ENCODE measurements at regions not wholly inside any gene's neighbourhood (a gene's known extent, or its start where the extent isn't known, plus 50 kb on each side); places are given as distances from the start of the nearest gene placed in this dataset.
A peak's percentile ranks its signal among the peaks of the same experiment; 100 is the strongest.
"Not testable (repeated sequence)": the region's sequence is repeated elsewhere in the genome, so short reads cannot be mapped to it uniquely, and the experiment has no call there.

DNA sequence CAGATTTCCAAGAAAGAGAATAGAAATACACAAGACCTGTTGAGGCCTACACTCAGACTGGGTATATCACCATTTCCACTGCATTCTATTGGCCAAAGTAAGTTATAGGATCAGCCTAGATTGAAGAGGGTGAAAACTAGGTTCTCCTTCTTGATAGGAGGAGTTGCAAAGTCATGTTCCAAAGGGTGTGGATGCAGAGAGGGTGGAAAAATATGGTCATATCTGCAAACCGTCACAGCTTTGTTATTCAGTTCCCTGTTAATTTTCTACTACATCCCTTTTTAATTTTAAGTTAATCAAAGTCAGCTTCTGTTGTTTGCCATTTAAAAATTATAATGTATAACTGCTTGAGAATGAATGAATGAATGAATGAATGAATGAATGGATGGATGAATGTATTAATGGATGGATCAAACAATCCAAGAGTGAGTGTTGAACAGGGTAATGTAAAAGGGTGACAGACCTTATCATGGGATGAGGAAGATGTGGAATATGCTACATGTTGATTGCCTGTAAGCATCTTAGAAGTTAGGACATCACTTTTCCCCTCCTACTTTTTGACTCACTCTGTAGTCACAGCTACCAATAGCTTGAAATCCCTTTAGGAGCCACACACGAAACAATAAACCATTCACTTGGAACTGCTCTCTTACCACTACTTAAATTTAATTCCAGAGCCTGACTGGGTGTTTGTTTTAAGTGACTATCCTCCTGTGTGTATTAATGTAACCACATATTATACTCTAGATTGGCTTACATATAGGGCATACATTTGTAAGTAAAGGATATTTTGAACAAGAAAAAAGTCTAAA is 121.5 kb downstream of the CCDC34 start:
- DNase-seq, result no peak

DNA sequence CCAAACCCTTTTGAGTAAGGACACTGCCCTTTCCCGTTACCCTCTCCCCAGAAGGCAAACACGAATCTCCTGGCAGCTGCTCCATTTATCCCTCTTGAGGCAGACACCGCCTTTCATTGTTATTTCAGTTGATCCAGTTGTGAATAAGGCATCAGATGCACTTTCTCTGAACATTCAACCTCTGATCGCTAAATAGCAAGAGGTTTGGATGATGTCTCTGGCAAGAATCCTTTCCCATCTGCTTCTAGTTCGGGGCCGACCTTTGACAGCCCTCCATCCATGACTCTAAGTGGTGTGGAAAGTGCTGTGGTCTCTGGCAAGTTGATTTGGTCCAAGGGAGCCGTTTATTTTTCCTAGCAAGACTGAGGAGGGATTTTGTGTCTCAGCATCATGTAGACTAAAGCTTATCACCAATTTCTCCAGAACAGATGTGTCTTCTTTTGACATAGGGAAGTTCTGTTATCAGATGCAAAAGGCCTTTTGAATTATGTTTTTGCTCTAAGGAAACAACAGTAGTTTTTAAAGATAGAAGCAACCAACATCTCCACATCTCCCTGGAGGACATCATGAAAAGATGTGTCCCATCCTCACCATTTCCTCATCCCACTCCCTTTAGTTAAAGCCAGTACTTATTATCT is 123.6 kb downstream of the CCDC34 start:
- no peak for DNase-seq

DNA sequence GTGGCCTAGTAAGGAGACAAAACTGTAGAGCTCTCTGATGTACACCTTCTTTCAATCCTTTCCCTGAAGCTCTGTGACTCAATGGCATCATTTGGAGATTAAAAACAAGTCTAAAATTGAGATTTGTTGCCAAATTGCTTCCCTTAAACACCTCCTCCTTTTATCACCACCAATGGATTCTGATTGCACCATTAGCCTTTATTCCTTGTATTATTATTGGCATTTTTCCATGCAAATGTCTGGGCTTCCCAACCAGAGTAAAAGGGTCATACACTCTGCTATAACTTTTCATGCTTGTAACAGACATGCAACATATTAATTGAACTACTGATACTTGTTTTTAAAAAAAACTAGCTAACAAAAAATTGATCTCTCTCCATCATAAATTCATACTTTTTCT is 124.2 kb downstream of the CCDC34 start:
- DNase-seq, result no peak

DNA sequence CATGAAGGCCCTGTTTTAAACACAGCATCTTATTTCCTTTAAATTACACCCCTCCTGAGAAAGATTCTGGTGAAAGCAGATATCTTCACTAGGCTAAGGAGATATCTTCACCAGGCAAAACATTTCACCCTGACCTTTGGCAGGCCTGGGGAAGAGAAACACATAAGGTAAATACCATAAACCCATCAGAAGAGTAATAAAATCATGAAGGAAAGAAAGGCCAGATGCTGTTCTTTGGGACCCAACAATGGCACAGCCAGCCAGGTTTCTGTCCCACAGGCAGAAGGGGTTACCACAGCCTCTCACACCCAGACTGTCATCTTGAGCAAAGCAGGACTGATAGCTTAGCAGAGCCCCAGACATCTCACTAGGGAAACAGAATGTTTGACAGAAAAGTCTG is 125.4 kb downstream of the CCDC34 start:
- peak; percentile 20 for DNase-seq

- no peak for DNase-seq
Measured at GRCh38 chr11:27234961-27235360, 128.1 kb downstream of the CCDC34 start.

DNA sequence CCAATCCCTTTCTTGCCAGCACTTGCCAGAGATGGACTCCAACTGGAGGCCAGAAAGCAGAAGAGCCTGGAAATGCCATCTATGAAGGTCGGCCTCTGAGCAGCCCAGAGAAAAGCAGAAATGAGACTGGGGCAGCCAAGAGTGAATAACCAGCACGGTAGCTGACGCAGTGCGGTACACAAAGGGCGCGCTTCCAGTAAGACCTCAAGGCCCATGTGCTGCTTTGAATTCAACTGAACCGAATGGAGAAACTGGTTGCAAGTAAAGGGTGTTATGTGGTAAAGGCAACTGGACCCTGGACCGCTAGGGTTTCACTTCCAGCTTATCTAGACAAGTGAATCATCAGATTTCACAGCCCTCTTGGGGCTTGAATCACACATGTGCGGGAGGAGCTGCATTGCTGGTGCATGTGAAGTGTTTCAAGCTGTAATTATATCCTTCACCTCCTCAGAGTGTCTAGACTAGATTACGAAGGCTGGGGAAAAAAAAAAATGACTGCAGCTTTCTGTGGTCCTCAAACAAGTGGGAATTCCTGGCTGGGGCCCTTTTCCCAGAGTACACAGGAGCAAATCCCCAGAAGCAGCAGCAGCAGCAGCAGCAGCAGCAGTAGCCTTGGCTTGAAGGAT is 128.9 kb downstream of the CCDC34 start:
- DNase-seq, result peak; percentile 75

GRCh38 chr11:27233654-27234042 is 129.4 kb downstream of the CCDC34 start:
- no peak for DNase-seq

DNA sequence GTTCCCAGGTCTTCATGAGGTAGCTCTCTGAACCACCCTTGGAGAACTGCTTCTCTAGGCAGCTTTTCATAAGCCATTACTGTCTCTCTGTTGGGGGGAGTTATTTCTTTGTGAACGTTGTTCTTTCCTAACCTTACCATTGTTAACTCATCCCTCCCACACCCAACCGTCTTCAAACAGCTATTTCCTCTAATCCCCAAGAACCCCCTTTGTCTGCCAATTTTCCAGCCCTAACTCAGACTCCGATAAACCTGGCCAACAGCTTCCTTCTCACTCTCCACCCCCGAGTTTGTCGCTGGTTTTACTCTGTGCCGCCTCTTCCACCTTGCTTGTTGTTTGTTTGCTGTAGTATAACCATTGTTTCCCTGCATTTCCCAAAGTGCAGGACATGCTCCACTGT is 131.5 kb downstream of the CCDC34 start:
- DNase-seq, result no peak

GRCh38 chr11:27230192-27230572 is 132.8 kb downstream of the CCDC34 start:
- DNase-seq, result no peak

DNA sequence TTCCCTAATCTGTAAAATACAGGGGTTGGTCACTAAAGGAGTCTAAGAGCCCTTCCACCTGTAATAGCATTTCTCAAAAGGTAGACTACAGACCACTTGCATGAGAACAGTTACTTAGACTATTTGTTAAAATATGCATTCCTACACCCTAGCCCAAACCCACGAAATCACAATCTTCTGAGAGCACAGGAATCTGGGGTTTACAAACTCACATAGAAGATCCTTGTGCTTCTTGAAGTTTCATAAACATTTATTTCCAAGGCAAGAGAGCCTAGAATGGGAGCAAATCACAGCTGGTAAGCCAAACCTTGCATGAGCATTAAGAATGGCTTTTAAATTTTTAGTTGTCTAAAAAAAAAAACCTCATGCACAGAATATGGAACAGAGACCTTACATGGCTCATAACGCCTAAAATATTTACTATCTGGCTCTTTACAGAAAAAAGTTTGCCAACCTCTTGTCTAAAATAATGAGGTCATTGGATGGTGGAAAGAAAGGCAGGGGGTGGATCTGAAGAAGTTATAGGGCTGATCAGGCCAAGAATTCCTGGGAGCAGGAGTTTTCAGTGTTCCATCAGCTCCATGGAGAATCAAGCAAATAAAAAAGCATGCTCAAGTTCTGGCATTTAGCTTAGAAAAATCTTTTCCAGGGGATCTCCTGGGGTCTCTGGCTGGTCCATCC is 133.4 kb downstream of the CCDC34 start:
- no peak for DNase-seq

DNA sequence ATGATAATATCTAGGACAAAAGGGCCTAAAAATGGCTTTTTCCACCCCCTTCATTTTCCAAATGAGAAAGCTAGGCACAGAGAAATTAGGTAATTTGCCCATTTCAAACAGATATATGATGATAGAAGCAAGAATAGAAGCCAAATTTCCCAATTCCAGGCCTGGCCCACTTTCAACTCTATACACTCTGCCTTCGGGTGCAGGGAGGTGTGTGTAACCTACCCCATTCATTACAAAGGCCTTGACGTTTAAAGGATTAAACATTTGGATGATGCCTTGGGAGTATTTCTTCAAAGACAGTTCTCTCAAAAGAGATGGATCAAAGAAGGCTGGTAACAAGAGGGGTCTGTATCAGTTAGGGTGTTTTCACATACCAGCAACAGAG is 134.1 kb downstream of the CCDC34 start:
- no peak for DNase-seq

- no peak for DNase-seq
Measured at GRCh38 chr11:27228232-27228905, 134.6 kb downstream of the CCDC34 start.

DNA sequence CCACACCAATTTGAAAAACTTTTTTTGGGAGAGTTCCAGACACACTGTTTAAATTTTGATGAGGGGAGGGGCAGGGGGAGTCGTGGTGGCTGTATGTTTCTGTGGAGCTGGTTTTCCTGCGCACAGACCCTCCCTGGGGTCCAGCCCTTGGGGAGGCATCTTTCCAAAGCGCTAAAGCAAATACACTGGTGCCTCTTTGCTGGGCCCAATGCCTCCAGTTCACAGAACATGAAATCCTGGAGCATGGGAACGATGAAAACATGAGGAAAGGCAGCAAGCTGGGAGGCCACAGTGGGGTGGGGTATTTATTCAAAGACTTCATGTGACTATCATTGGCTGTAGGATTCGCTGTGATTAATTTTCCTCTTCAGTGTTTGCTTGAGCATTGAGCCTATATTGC is 135.3 kb downstream of the CCDC34 start:
- no peak for DNase-seq

GRCh38 chr11:27219487-27220039 is 143.5 kb downstream of the CCDC34 start:
- not testable (repeated sequence) for DNase-seq

DNA sequence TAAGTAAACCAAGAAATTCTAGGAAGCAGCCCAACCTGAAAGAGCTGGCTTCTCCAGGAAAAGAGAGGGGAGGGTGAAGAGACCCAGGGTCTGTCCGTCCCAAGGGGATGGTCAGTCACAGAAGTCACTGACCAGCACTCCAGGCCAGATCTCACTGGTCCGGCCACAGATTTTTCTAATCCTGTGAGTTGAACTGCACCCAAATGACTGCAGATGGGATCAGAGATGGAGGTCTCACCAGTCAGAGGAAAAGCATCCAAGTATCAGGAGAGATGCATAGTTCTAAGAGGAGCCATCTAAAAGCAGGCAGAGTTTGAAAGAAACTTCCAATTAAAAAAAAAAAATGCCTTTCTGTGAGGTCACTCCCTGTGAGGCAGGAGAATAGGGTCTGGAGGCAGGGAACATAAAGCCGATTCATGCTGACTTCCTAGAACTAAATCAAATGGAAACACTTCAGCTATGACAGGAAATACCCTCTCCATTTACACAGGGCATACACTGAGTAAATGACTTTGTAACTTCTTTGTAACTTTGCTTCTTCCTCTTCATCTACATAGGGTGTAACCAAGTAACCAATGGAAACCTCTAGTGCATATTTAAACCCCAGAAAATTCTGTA is 144.5 kb downstream of the CCDC34 start:
- DNase-seq, result peak; percentile 38

- no peak for DNase-seq
Measured at GRCh38 chr11:27217948-27218420, 145.0 kb downstream of the CCDC34 start.

GRCh38 chr11:27217496-27217895 is 145.5 kb downstream of the CCDC34 start:
- no peak for DNase-seq

DNA sequence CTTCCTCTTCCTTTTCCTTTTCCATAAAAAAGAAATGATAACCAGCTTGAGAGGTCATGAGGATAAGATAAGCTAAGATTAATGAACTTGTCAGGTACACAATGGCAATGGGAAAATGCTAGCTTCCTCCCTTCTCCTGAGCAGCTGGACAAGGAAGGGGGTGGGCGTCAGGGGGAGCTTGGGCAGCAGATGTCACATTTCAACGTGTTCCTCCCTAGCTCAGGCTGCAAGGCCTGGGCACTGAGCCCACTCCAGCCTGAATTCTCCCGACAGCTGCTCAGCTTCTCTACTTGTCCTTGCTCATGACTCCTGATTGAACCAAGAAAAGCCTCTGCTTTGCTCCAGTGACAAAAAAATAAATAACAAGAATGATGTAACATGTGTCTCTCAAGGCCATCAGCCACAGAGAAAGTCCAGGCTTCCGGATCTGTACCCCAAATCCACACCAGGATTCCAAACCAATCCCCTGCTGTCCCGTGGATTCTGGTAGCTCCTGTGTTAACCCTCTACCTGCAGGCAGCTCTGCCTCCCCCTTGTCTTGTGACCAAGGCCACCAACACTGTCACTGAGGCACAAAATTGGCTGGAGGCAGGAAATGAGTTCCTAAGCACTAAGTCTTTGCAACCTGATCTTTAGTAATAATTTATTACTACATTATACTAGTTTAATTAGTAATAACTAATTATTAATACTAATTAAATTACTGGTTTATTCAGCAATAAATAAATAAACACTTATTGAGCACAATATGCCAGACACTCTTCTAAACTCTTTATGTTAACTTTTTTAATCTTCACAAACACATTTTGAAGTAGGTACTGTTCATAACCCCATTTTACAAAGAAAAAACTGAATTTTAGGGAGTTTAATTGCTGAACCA is 146.5 kb downstream of the CCDC34 start:
- DNase-seq, result no peak

- peak; percentile 71 for DNase-seq
Measured at GRCh38 chr11:27215471-27216269, 147.3 kb downstream of the CCDC34 start.

DNA sequence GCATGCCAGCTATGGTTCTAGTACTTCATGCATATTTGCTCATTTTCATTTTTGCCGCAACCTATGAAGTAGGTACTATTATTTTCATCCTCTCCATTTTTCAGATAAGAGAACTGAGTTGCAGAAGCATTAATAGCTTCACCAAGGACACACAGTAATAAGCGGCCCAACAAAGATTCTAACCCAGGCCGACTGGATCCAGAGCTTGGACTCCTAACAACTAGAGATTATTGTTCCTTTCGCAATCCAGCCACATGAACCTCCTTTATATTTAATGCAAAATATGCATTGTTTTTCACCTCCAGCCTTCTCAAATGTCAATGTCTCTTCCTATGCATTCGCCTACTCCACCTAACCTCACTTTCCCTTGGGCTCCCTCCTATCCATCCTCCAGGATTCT is 148.3 kb downstream of the CCDC34 start:
- DNase-seq, result no peak

All from DMS153 (cell line).